KG1 (cell line): ENCODE measurements at regions not wholly inside any gene's neighbourhood (a gene's known extent, or its start where the extent isn't known, plus 50 kb on each side); places are given as distances from the start of the nearest gene placed in this dataset.
A peak's percentile ranks its signal among the peaks of the same experiment; 100 is the strongest.
"Not testable (repeated sequence)": the region's sequence is repeated elsewhere in the genome, so short reads cannot be mapped to it uniquely, and the experiment has no call there.

Source experiments
- DNase-seq: peaks from one replicate; lab custom pipeline; 2025; lab: John Stamatoyannopoulos, UW

DNA sequence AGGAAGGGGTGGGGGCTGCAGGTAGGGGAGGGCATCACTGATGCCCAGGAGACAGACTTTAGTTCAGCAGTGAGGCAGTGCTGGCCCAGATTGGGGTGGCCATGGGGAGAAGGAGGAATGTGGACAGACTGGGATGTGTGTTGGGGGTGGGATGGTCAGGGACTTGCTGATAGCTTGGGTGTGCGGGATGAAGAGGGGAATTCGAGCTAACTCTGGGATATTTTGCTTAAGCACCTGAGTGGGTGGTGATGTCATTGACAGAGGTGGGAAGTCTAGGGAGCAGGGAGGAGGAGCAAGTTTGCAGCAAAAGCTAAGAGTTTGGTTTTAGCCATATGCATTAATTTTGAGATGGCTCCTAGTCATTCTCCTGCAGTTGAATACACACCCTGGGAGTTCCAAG lies 207.5 kb downstream of the RPLP1 start:
- DNase-seq = no peak

DNA sequence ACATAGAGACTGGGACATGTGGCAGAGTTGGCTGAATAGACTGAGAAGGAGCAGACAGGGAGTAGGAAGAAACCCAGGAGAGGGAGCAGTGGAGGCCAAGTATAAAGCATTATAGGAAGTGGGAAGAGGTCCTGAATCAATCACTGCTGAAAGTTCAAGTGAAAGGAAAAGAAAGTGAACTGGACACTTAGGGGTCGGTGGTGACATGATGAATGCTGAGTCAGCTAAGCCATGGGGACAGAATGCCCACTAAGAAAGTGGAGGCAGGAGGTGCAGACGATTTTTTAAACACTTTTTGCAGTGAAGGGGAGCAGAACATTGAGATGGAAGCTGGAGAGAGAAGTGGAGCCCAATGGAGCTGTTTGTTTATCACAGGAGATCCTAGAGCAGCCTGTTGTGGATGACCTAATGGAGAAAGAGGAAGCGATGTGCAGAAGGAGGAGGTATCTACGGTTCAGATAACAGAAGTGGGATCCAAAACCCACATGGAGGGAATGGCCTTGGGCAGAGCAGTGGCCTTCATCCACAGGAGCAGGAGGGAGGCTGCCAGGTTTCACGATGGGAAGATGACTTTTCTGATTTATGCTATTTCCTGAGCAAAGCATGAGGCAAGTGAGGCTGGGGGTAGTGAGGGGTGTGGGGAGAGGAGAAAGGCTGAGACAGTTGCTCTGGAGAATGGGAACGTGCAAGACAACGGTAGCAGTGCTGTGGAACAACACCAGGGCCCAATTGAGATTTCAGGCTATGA lies 208.2 kb downstream of the RPLP1 start:
- DNase-seq = no peak

DNA sequence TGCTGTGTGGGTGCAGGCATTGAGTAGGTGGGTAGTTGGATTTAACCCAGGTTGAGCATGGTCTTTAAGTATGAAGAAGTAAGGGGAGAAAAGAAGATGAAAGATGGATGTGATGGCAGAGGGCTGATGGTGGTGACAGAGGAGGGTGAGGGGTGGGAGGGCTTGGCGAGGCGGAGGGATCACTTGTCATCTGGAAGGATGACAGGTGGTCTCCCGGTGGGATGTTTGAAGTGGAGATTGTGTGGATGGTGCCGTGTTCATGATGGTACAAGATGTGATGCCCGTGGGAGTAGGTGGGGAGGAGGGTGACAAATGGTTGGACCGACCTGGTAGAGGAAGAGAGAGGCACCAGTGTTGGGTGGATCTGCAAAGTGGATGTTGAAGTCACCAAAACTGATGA lies 208.8 kb downstream of the RPLP1 start:
- no peak for DNase-seq

DNA sequence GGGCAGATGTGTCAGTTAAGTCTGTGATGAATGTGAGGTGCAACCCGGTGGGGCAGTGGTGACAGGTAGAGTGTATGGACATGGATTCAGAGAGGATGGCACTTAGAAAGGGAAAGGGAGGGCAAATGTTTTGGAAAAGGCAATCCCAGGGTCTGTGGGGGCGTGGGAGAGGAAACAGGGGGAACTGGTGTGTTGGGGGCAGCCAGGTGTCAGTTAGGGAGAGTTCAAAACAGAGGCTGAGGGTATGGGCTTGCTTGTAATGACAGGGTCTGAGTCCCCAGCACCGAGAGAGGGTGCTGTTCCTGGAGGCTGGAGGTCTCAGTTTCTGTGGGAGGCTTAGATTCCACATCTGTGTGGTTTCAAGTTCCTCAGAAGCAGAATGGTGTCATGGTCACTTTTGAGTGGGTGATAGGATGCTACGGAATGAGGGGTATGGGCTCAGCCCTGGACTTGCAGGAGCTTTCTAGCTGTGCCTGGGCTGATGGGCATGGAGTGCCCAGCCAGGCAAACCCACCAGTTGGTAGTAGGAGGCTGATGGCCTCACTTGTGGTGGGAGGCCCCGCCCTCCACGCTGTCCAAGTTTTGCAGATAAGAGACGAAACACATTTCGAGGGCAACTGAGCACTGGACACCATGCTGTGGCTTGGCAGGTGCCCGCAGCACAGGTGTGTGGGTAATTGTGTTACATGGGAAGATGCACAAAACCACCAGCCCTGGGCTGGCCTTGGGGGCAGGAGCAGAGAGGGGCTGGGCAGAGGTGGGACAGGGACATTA lies 209.4 kb downstream of the RPLP1 start:
- DNase-seq = no peak

DNA sequence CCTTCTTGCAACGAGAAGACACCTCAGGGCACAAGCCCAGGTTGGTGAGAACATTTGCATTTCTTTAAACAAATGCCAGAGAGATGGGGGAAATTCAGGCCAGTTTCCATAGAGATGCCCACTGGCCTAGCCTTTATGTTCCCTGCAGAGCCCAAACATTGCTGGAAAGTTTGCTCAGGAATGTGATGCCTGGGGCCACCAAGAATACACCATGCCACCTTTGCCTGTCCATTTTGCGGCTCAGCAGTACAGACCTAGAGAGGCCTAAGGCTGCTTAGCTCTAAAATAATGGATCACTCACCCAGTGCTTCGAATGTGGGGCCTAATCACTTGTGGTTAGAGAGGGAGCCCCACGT lies 210.0 kb downstream of the RPLP1 start:
- DNase-seq = no peak

DNA sequence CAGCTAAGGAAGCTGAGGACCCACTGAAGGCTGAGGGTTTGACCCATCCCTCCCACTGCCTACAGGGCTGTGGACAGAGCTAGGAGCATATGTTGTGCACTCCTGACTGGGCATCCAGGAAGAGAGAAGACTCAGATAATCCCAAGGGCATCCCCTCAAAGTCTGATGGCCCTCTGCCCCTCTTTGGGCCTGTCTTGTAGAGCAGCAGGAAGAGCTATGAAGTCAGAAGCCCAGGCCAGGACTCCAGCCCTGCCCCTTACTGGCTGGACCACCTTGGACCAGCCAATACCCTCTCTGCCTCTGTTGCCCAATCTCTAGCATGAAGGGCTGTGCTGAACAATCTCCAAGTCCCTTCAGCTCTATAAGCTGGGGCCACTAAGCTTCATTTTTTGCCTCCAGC lies 210.8 kb downstream of the RPLP1 start:
- no peak for DNase-seq

DNA sequence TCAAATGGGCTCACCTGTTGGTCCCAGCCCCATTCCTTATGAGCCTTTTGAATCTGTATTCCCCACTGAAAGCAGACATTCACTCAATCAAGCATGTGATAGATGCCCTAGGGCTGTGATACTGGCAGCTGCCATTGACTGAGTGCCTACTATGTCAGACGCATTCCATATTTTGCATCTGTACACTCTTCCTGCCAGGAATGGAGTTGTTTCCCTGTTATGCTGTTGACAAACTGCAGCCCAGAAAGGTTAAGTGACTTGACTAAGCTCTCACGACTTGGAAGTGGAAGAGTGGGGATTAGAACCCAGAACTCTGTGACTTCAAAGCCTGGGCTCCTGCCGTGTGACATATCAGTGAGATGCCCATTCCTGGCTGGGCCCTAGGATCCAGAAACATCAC lies 211.4 kb downstream of the RPLP1 start:
- DNase-seq = no peak

DNA sequence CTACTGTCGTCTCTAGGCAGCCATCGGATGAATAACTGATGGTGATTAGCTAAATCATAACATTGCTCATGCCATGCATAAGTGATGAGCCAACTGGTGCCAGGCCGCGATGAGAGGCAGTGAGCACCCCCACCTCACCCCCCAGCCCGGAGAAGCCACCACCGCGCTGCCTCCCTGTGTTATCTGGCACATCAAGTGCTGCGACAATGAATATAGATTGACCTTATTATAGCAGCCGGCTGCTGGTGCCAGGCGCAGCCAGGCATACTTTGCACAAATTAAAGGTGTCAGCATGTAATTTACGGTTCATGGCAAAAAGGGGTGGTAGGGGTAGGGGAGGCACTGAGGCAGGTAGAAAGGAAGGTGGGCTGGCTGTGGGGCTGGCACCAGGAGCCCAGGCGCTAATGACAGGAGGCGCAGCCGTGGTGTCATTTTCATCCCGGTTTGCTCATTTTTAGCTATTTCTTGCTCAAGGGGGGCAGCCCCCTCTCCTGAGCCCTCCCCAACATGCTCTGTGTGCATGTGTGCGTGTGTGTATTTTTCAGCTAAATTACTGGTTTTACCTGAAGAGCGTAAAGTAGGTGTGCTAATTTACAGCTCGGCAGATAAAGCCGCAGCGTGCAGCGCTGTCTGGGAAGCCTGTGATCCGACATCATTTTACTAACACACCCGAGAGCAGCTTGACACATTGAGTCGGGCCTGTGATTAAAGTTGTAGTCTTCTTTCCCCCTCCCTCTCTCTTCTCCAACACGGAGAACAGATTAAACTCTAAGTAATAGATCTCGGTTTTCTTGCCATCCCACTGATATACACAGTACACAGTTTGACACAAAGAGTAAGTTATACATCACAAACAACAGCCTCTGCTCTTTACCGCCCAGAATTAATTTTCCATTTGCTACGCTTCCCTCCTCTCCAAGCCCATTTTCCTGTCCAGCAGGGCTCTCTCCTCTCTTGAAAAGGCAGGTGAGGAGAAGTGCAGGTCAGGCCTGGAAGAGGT lies 212.3 kb downstream of the RPLP1 start:
- no peak for DNase-seq

DNA sequence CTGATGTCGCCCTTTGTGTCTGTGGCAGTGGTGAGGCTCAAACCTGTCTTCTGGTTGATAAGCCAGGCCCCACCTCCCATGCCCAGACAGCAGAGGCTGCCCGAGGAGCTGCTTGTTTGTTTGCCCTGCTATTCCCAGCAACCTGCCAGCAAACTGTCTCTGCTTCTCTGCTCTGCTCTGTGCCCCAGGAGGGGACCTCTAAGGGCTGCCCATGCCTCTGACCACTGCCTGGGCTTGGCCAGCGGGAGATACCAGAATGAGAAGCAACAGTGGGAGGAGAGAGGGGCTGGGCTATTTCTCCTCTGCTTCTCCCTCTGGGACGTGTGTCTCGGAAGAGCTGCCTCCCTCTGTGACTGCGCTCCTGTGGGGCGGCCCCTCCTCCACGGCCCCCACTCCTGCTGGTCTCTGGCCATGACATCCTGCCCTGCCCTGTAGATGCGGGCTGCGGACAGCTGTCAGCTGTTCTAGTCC lies 213.1 kb downstream of the RPLP1 start:
- no peak for DNase-seq

DNA sequence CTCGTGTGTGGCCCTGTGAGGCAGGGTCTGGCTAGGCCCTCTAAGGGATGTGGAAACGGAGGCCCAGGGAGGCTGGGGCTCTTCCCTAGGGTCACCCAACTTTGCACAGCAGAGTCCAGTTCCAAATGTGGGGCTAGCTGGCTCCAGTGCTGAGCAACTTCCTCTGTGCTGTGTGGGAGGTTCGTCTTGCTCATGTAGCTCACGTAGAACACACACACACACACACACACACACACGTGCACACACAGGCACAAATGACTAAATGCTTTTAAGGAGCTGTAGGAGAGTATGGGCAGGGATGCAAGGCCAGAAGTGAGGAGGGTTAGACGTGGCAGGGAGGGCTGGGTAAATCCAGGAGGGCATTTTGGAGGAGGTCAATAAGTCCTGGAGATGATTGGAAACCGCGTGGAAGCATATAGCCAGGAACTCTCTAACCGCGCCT lies 213.8 kb downstream of the RPLP1 start:
- no peak for DNase-seq

DNA sequence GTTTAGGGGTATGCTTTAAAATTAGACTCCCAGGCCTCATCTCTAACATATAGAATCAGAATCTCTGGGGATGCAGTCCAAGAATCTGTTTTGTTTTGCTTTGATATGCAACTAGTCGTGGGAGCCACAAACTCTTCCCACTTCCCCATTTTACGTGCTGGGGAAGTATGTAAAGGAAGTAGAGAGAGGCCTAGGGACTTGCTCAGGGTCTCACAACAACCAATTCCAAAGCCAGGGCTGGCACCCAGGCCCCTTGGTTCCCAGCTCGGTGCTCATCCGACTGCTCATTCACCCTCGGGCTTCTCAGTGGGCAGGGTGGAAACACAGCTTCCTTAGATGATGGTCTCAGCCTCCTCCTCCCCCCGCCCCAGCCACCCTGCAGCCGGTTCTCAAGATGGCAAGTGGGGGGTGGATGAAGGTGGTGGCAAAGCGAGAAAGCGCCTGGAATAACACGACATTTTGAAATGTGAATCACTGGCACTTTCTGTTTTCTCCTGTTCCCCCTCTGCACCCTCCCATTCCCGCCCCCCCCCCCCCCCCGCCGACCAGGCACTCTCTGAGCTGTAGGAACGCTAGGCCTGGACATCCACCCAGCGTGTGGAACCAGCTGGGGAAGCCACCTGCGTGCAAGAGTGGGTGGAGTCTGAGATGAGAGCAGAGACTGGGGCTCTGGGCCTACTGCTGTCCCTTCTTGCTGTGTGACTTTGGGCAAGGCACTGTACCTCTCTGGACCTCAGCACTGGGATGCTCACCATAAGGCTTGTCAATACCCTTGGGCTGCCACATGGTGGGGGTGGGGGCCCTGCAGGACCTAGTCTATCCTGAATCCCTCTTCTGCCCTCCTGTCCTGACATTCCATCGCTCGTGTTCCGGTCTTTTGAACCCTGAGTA lies 214.5 kb downstream of the RPLP1 start:
- no peak for DNase-seq

DNA sequence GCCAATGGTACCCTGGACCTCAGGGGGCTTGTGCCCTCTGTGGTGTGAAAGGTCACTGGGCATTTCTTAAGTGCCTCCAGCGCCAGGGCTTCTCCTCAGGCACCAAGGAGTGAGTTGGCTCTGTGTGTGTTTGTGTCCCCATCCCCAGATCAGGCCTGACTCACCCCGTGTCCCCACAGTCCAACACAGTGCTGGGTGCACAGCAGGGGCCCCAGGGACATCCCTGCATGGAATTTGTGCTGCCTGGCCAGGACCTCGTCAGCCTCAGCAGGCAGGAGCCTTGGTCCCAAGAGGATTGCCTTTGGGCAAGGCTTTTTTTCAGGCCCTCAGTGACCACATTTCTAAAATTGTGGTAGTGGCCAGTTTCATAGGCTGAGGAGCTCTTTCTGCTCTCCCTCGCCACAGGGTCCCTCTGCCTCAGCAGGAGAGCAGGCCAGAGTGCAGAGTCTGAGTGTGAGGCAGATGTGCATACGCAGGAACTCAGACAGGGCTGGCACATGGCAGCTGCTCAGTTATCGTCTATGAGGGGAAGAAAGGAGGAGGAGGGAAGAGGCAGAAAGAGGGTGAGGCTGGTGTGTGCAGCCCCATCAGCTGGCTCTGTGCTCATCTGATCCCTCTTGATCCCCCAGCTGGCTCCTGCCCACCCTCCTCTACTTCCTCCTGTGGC lies 215.6 kb downstream of the RPLP1 start:
- DNase-seq = no peak

DNA sequence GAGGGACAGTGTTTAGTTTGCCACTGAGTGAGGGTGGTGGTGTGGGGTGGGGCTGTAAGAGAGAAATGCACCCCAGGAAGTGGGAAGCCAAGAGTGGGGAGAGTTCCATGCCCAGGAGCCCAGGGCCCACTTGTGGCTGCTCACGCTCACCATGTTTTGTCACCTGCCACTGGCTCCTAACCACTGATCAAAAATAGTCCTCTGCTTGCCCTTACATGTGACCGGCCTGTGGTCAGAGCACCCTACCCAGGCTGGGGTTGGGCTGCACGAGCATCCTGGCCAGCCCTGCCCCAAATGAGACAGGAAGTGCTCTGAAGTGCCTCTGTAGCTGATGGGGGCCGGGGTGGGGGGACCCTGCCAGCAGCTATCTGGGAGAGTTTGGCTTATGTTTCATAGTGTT lies 216.3 kb downstream of the RPLP1 start:
- no peak for DNase-seq

DNA sequence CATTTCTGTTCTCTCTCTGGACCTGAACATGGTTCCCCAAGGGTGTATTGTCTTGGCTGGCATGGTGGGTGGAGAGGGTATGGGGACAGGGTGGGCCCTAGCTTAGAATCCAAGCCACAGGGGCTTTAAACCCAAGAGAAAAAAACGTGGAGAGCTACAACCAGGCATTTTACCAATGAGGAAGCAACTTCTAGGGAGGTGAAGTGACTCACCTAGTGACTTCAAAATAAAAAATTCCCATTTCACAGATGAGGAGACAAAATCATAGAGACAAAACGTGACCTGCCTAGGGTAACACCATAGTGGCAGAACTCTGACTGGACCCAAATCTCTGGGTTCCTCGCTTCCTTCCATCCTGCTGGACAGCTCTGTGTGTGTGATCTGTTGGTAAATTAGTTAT lies 216.8 kb downstream of the RPLP1 start:
- DNase-seq = peak; percentile 41

DNA sequence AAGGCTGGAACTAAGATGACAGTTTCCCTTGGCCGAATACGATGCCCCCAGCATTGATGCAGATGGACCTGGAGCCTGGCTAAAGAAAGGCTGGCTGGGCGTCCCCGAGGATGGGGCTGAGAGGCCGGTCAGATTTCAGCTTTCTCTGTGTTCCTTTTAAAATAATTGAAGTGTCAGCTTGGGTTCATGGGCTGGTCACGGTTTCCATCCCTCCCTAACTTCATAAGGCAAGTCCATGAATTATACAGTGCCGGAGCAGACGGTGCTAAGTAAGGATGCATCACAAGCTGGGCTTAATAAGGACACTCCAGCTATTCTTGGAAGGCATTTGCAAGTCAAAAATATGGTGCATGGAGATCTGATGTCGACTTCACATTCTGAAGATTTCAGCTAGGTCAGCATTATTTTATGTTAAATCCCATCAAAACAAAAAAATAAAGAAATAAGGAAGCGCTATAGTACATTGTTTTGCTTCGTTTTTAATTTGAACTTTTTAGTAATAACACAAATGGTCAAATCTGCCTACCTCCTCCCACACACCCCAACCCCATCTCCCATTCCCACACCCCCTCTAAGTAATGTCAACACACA lies 220.8 kb downstream of the RPLP1 start:
- DNase-seq = no peak

DNA sequence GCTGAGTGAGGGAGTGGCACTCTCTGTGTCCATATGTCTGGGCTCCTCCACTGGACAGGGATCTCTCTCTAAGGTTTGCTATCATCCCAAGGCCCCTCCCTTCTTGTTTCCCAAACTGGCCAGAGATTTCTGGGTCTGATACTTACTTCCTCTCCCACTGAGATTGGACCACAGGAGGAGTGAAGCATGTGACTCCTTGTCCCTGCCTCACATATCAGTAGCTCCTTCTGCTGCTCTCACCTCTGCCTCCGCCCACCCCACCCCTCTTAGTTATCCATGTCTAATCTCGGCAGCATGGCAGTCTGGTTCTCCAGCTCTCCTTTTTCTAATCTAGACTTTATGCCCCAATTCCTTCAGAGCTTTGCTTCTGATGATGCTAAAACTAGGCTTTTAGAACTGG lies 223.1 kb downstream of the RPLP1 start:
- DNase-seq = no peak

DNA sequence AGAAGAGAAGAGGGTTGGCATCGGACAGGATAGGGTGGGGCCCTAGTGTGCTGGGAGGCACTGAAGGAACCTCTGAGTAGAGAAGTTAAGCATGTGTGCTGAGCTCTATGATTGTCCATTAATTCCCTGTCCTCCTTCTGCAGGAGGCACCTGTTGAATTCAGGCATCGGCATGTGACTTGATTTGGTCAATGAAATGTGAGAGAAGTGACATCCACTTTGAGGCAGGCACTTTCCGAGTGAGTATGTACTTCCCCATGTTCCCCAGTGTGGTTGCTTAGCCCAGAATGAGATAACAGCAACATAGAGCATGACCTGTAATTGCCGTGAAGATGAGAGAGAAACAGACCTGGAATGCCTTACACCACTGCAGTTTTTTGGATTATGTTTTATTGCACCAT lies 224.8 kb downstream of the RPLP1 start:
- DNase-seq = no peak

DNA sequence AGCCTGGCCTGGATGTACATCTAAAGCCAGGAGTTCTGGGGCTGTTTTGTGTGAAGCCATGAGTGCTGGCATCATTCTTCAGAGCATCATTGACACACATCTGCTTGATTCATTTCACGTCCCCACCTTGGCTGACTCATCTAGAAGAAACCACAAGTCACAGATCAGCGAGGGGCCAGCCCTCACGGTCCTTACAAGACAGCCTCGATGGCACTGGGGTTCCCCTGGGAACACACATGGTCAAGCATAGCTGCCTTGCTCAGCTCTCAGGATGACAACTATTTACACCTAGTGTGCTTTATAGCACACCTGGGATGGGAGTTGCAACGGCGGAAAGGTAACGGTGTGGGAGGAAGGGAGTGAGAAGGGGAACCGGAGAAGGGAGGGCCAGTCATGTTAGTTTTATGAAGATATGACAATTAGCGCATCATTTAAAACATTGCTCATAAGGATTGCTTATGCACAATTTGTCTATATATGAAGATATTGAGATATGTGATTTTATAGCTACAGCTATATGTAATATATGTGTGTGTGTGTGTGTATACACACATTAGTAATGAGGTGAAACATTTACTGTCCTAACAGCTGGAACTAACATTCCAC lies 227.1 kb downstream of the RPLP1 start:
- DNase-seq = no peak

DNA sequence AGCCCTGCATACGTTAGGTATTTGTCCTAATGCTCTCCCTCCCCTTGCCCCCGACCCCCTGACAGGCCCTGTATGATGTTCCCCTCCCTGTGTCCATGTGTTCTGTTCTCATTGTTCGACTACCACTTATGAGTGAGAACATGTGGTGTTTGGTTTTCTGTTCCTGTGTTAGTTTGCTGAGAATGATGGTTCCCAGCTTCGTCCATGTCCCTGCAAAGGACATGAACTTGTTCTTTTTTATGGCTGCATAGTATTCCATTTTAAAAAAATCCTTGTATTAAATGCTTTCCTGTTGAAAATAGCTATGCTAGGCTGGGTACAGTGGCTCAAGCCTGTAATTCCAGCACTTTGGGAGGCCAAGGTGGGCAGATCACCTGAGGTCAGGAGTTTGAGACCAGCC lies 232.2 kb downstream of the RPLP1 start:
- DNase-seq = not testable (repeated sequence)
